Neural cell (in vitro differentiated cells): ENCODE measurements at regions not wholly inside any gene's neighbourhood (a gene's known extent, or its start where the extent isn't known, plus 50 kb on each side); places are given as distances from the start of the nearest gene placed in this dataset.

Experiments
- H2AFZ ChIP-seq: fragments of 200-600, 300-800 bp; sonication (generic), shearing (Covaris generic); 2 replicates; pipeline ENCODE4 v1.6.0; 2014; ENCODE audit warnings: low read depth, mild to moderate bottlenecking, antibody characterized with exemption, low read length, moderate library complexity
- H3F3A ChIP-seq: fragments of 200-600 bp; shearing (Covaris generic); 2 replicates; pipeline ENCODE4 v1.6.1; 2016; ENCODE audit warnings: mild to moderate bottlenecking, moderate library complexity, mixed read lengths, antibody characterized with exemption, low read length; ENCODE audit not compliant: insufficient read depth, poor library complexity, severe bottlenecking
- H3K27ac ChIP-seq: fragments of 200-600, 300-800 bp; sonication (generic), shearing (Covaris generic); 2 replicates; pipeline ENCODE4 v1.5.1; 2014; ENCODE audit warnings: mild to moderate bottlenecking, low read length, moderate library complexity
- H3K27me3 ChIP-seq: fragments of 300-800, 200-600 bp; sonication (generic), shearing (Covaris generic); 2 replicates; pipeline ENCODE4 v1.6.0; 2014; ENCODE audit warnings: mild to moderate bottlenecking, low read depth, low read length, moderate library complexity; ENCODE audit not compliant: insufficient read depth
- H3K36me3 ChIP-seq: fragments of 300-800, 200-600 bp; sonication (generic), shearing (Covaris generic); 2 replicates; pipeline ENCODE4 v1.5.1; 2014; ENCODE audit warnings: mild to moderate bottlenecking, antibody characterized with exemption, low read length, moderate library complexity; ENCODE audit not compliant: insufficient read depth
- H3K4me2 ChIP-seq: fragments of 300-800, 200-600 bp; sonication (generic), shearing (Covaris generic); 2 replicates; pipeline ENCODE4 v1.6.0; 2014; ENCODE audit warnings: mild to moderate bottlenecking, low read length
- H3K4me3 ChIP-seq: fragments of 300-800, 200-600 bp; sonication (generic), shearing (Covaris generic); 2 replicates; pipeline ENCODE4 v1.5.1; 2014; ENCODE audit warnings: mild to moderate bottlenecking, low read length, moderate library complexity
- H3K79me2 ChIP-seq: fragments of 200-600 bp; shearing (Covaris generic); replicated peaks from 2 replicates; pipeline ENCODE4 v1.6.0; 2014; ENCODE audit warnings: mild to moderate bottlenecking, low read length, moderate library complexity; ENCODE audit not compliant: insufficient read depth
- H3K9ac ChIP-seq: fragments of 300-800, 200-600 bp; sonication (generic), shearing (Covaris generic); 2 replicates; pipeline ENCODE4 v1.6.1; 2016; ENCODE audit warnings: mild to moderate bottlenecking, low read length, mixed read lengths
- H3K9me2 ChIP-seq: fragments of 200-600 bp; shearing (Covaris generic); 2 replicates; pipeline ENCODE4 v1.6.1; 2016; ENCODE audit warnings: mild to moderate bottlenecking, low read length, mixed read lengths; ENCODE audit not compliant: insufficient read depth
- H3K9me3 ChIP-seq: fragments of 200-600, 300-800 bp; sonication (generic), shearing (Covaris generic); 2 replicates; pipeline ENCODE4 v1.6.1; 2016; ENCODE audit warnings: mild to moderate bottlenecking, mixed run types, low read length, moderate library complexity, mixed read lengths
- H4K20me1 ChIP-seq: fragments of 200-600 bp; shearing (Covaris generic); 2 replicates; pipeline ENCODE4 v1.6.1; 2016; ENCODE audit warnings: mild to moderate bottlenecking, mixed run types; ENCODE audit not compliant: insufficient read depth
- CTCF ChIP-seq: fragments of 450-650 bp; IDR thresholded peaks from 2 replicates; pipeline ENCODE4 v1.5.1; 2014; ENCODE audit warnings: antibody characterized with exemption, mild to moderate bottlenecking, moderate library complexity; ENCODE audit not compliant: poor library complexity, severe bottlenecking
- EP300 ChIP-seq: fragments of 450-650 bp; conservative IDR thresholded peaks from 2 replicates; pipeline ENCODE4 v1.6.1; 2014; ENCODE audit warnings: antibody characterized with exemption, mild to moderate bottlenecking, moderate library complexity; ENCODE audit not compliant: poor library complexity, severe bottlenecking
- EZH2 ChIP-seq: fragments of 200-600, 300-800 bp; shearing (Covaris generic), sonication (generic); IDR thresholded peaks from 2 replicates; pipeline ENCODE4 v1.6.1; 2014; ENCODE audit warnings: antibody characterized with exemption, low read length, borderline replicate concordance, mild to moderate bottlenecking; ENCODE audit not compliant: insufficient read depth, poor library complexity, severe bottlenecking
- MXI1 ChIP-seq: fragments of 450-650 bp; conservative IDR thresholded peaks from 2 replicates; pipeline ENCODE4 v1.6.1; 2014; ENCODE audit warnings: antibody characterized with exemption, mild to moderate bottlenecking; ENCODE audit not compliant: poor library complexity, severe bottlenecking
- POLR2AphosphoS5 ChIP-seq: IDR thresholded peaks from 2 replicates; pipeline ENCODE4 v1.6.1; 2012
- RAD21 ChIP-seq: fragments of 450-650 bp; conservative IDR thresholded peaks from 2 replicates; pipeline ENCODE4 v1.6.1; 2014; ENCODE audit warnings: antibody characterized with exemption, mild to moderate bottlenecking, moderate library complexity
- SMC3 ChIP-seq: fragments of 450-650 bp; conservative IDR thresholded peaks from 2 replicates; pipeline ENCODE4 v1.6.1; 2014; ENCODE audit warnings: antibody characterized with exemption, mild to moderate bottlenecking, moderate library complexity; ENCODE audit not compliant: poor library complexity
- TAF1 ChIP-seq: IDR thresholded peaks from 2 replicates; pipeline ENCODE4 v1.6.1; 2012; ENCODE audit warnings: low read depth
- TF ChIP-seq, protein P1 (sequence below): IDR thresholded peaks from 2 replicates; pipeline ENCODE4 v1.6.1; 2012; ENCODE audit warnings: borderline replicate concordance

GRCh38 chr2:198901894-198902293, 555.8 kb downstream of the SATB2 start:
- TF ChIP-seq POLR2AphosphoS5 (no peak), MXI1 (no peak), RAD21 (no peak), EP300 (no peak), CTCF (no peak), EZH2 (no peak), SMC3 (no peak), TAF1 (no peak)
- TF ChIP-seq, protein P1, sequence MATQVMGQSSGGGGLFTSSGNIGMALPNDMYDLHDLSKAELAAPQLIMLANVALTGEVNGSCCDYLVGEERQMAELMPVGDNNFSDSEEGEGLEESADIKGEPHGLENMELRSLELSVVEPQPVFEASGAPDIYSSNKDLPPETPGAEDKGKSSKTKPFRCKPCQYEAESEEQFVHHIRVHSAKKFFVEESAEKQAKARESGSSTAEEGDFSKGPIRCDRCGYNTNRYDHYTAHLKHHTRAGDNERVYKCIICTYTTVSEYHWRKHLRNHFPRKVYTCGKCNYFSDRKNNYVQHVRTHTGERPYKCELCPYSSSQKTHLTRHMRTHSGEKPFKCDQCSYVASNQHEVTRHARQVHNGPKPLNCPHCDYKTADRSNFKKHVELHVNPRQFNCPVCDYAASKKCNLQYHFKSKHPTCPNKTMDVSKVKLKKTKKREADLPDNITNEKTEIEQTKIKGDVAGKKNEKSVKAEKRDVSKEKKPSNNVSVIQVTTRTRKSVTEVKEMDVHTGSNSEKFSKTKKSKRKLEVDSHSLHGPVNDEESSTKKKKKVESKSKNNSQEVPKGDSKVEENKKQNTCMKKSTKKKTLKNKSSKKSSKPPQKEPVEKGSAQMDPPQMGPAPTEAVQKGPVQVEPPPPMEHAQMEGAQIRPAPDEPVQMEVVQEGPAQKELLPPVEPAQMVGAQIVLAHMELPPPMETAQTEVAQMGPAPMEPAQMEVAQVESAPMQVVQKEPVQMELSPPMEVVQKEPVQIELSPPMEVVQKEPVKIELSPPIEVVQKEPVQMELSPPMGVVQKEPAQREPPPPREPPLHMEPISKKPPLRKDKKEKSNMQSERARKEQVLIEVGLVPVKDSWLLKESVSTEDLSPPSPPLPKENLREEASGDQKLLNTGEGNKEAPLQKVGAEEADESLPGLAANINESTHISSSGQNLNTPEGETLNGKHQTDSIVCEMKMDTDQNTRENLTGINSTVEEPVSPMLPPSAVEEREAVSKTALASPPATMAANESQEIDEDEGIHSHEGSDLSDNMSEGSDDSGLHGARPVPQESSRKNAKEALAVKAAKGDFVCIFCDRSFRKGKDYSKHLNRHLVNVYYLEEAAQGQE: no peak
- Histone ChIP-seq H3K27me3 (no peaks in the 10 kb centered on the region), H3K9ac (no peak overlapping the region), H3K4me3 (no peak overlapping the region), H3K36me3 (no peaks in the 10 kb centered on the region), H2AFZ (no peak overlapping the region), H3K9me3 (no peaks in the 10 kb centered on the region), H3K79me2 (no peaks in the 10 kb centered on the region), H3K9me2 (no peaks in the 10 kb centered on the region), H4K20me1 (no peaks in the 10 kb centered on the region), H3K27ac (no peak overlapping the region), H3F3A (no peaks in the 10 kb centered on the region), H3K4me2 (no peak overlapping the region)

DNA sequence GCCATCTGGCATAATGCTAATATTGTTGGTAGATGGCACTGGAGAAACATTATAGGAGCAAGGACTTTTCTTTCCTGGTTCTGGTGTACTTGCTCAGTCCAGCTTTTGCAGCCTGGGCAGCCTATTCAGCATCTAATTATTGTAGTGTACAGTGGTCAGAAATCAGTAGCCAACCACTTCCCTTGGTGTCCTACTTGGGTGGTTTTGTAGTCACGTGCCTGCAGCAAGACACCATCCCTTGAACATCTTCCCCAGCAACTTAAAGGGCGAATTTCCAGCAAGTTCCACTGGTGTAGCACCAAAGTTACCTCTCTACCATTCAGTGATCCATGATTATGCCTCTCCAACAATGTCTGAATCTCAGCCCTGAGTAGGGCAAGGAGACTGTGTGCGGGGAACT, 557.6 kb downstream of the SATB2 start:
- Histone ChIP-seq H3K9me2 (no peaks in the 10 kb centered on the region), H3K4me2 (no peak overlapping the region), H3K36me3 (no peaks in the 10 kb centered on the region), H3K9me3 (no peaks in the 10 kb centered on the region), H2AFZ (no peak overlapping the region), H3K27me3 (no peaks in the 10 kb centered on the region), H4K20me1 (no peaks in the 10 kb centered on the region), H3K9ac (no peak overlapping the region), H3K4me3 (no peak overlapping the region), H3K27ac (no peak overlapping the region), H3F3A (no peaks in the 10 kb centered on the region), H3K79me2 (no peaks in the 10 kb centered on the region)
- TF ChIP-seq TAF1: no peak
- no peak for TF ChIP-seq RAD21
- TF ChIP-seq, protein P1: no peak
- no peak for TF ChIP-seq SMC3
- no peak for TF ChIP-seq EP300
- no peak for TF ChIP-seq EZH2
- TF ChIP-seq MXI1: no peak
- no peak for TF ChIP-seq CTCF
- no peak for TF ChIP-seq POLR2AphosphoS5
